Neural cell (in vitro differentiated cells): ENCODE measurements at regions not wholly inside any gene's neighbourhood (a gene's known extent, or its start where the extent isn't known, plus 50 kb on each side); places are given as distances from the start of the nearest gene placed in this dataset.

ENCODE experiments used
- H2AFZ ChIP-seq: fragments of 200-600, 300-800 bp; sonication (generic), shearing (Covaris generic); 2 replicates; pipeline ENCODE4 v1.6.0; 2014; ENCODE audit warnings: low read depth, mild to moderate bottlenecking, antibody characterized with exemption, low read length, moderate library complexity
- H3F3A ChIP-seq: fragments of 200-600 bp; shearing (Covaris generic); 2 replicates; pipeline ENCODE4 v1.6.1; 2016; ENCODE audit warnings: mild to moderate bottlenecking, moderate library complexity, mixed read lengths, antibody characterized with exemption, low read length; ENCODE audit not compliant: insufficient read depth, poor library complexity, severe bottlenecking
- H3K27ac ChIP-seq: fragments of 200-600, 300-800 bp; sonication (generic), shearing (Covaris generic); 2 replicates; pipeline ENCODE4 v1.5.1; 2014; ENCODE audit warnings: mild to moderate bottlenecking, low read length, moderate library complexity
- H3K27me3 ChIP-seq: fragments of 300-800, 200-600 bp; sonication (generic), shearing (Covaris generic); 2 replicates; pipeline ENCODE4 v1.6.0; 2014; ENCODE audit warnings: mild to moderate bottlenecking, low read depth, low read length, moderate library complexity; ENCODE audit not compliant: insufficient read depth
- H3K36me3 ChIP-seq: fragments of 300-800, 200-600 bp; sonication (generic), shearing (Covaris generic); 2 replicates; pipeline ENCODE4 v1.5.1; 2014; ENCODE audit warnings: mild to moderate bottlenecking, antibody characterized with exemption, low read length, moderate library complexity; ENCODE audit not compliant: insufficient read depth
- H3K4me2 ChIP-seq: fragments of 300-800, 200-600 bp; sonication (generic), shearing (Covaris generic); 2 replicates; pipeline ENCODE4 v1.6.0; 2014; ENCODE audit warnings: mild to moderate bottlenecking, low read length
- H3K4me3 ChIP-seq: fragments of 300-800, 200-600 bp; sonication (generic), shearing (Covaris generic); 2 replicates; pipeline ENCODE4 v1.5.1; 2014; ENCODE audit warnings: mild to moderate bottlenecking, low read length, moderate library complexity
- H3K79me2 ChIP-seq: fragments of 200-600 bp; shearing (Covaris generic); replicated peaks from 2 replicates; pipeline ENCODE4 v1.6.0; 2014; ENCODE audit warnings: mild to moderate bottlenecking, low read length, moderate library complexity; ENCODE audit not compliant: insufficient read depth
- H3K9ac ChIP-seq: fragments of 300-800, 200-600 bp; sonication (generic), shearing (Covaris generic); 2 replicates; pipeline ENCODE4 v1.6.1; 2016; ENCODE audit warnings: mild to moderate bottlenecking, low read length, mixed read lengths
- H3K9me2 ChIP-seq: fragments of 200-600 bp; shearing (Covaris generic); 2 replicates; pipeline ENCODE4 v1.6.1; 2016; ENCODE audit warnings: mild to moderate bottlenecking, low read length, mixed read lengths; ENCODE audit not compliant: insufficient read depth
- H3K9me3 ChIP-seq: fragments of 200-600, 300-800 bp; sonication (generic), shearing (Covaris generic); 2 replicates; pipeline ENCODE4 v1.6.1; 2016; ENCODE audit warnings: mild to moderate bottlenecking, mixed run types, low read length, moderate library complexity, mixed read lengths
- H4K20me1 ChIP-seq: fragments of 200-600 bp; shearing (Covaris generic); 2 replicates; pipeline ENCODE4 v1.6.1; 2016; ENCODE audit warnings: mild to moderate bottlenecking, mixed run types; ENCODE audit not compliant: insufficient read depth
- CTCF ChIP-seq: fragments of 450-650 bp; IDR thresholded peaks from 2 replicates; pipeline ENCODE4 v1.5.1; 2014; ENCODE audit warnings: antibody characterized with exemption, mild to moderate bottlenecking, moderate library complexity; ENCODE audit not compliant: poor library complexity, severe bottlenecking
- EP300 ChIP-seq: fragments of 450-650 bp; conservative IDR thresholded peaks from 2 replicates; pipeline ENCODE4 v1.6.1; 2014; ENCODE audit warnings: antibody characterized with exemption, mild to moderate bottlenecking, moderate library complexity; ENCODE audit not compliant: poor library complexity, severe bottlenecking
- EZH2 ChIP-seq: fragments of 200-600, 300-800 bp; shearing (Covaris generic), sonication (generic); IDR thresholded peaks from 2 replicates; pipeline ENCODE4 v1.6.1; 2014; ENCODE audit warnings: antibody characterized with exemption, low read length, borderline replicate concordance, mild to moderate bottlenecking; ENCODE audit not compliant: insufficient read depth, poor library complexity, severe bottlenecking
- MXI1 ChIP-seq: fragments of 450-650 bp; conservative IDR thresholded peaks from 2 replicates; pipeline ENCODE4 v1.6.1; 2014; ENCODE audit warnings: antibody characterized with exemption, mild to moderate bottlenecking; ENCODE audit not compliant: poor library complexity, severe bottlenecking
- POLR2AphosphoS5 ChIP-seq: IDR thresholded peaks from 2 replicates; pipeline ENCODE4 v1.6.1; 2012
- RAD21 ChIP-seq: fragments of 450-650 bp; conservative IDR thresholded peaks from 2 replicates; pipeline ENCODE4 v1.6.1; 2014; ENCODE audit warnings: antibody characterized with exemption, mild to moderate bottlenecking, moderate library complexity
- REST ChIP-seq: IDR thresholded peaks from 2 replicates; pipeline ENCODE4 v1.6.1; 2012; ENCODE audit warnings: borderline replicate concordance
- SMC3 ChIP-seq: fragments of 450-650 bp; conservative IDR thresholded peaks from 2 replicates; pipeline ENCODE4 v1.6.1; 2014; ENCODE audit warnings: antibody characterized with exemption, mild to moderate bottlenecking, moderate library complexity; ENCODE audit not compliant: poor library complexity
- TAF1 ChIP-seq: IDR thresholded peaks from 2 replicates; pipeline ENCODE4 v1.6.1; 2012; ENCODE audit warnings: low read depth

- Histone ChIP-seq H3K9me2 (no peaks in the 10 kb centered on the region), H3K27ac (no peak overlapping the region), H3F3A (no peaks in the 10 kb centered on the region), H3K36me3 (no peaks in the 10 kb centered on the region), H2AFZ (no peak overlapping the region), H3K4me2 (no peak overlapping the region), H3K79me2 (no peaks in the 10 kb centered on the region), H3K9me3 (no peaks in the 10 kb centered on the region), H4K20me1 (no peaks in the 10 kb centered on the region), H3K27me3 (no peaks in the 10 kb centered on the region), H3K4me3 (no peak overlapping the region), H3K9ac (no peak overlapping the region)
- no peak for TF ChIP-seq CTCF
- TF ChIP-seq EZH2: no peak
- TF ChIP-seq EP300: no peak
- no peak for TF ChIP-seq TAF1
- TF ChIP-seq REST: no peak
- no peak for TF ChIP-seq SMC3
- no peak for TF ChIP-seq RAD21
Observed at GRCh38 chr2:120455390-120455789, 109.5 kb downstream of the INHBB start.

- no peaks in the 10 kb centered on the region for H3K27me3 ChIP-seq
- H3F3A ChIP-seq: no peaks in the 10 kb centered on the region
- no peak for TF ChIP-seq REST
- TF ChIP-seq POLR2AphosphoS5: no peak
- no peak for TF ChIP-seq TAF1
- no peak for TF ChIP-seq CTCF
- TF ChIP-seq EZH2: no peak
- no peak for TF ChIP-seq MXI1
- TF ChIP-seq EP300: no peak
- TF ChIP-seq RAD21: no peak
- no peak for TF ChIP-seq SMC3
Observed at GRCh38 chr2:120456867-120457266, 110.9 kb downstream of the INHBB start.

More at GRCh38 chr2:120456867-120457266, 110.9 kb downstream of the INHBB start:
- Histone ChIP-seq H3K36me3 (no peaks in the 10 kb centered on the region), H3K4me2 (no peak overlapping the region), H3K9ac (no peak overlapping the region), H3K27ac (no peak overlapping the region), H3K79me2 (no peaks in the 10 kb centered on the region), H4K20me1 (no peaks in the 10 kb centered on the region), H2AFZ (no peak overlapping the region), H3K9me3 (no peaks in the 10 kb centered on the region), H3K9me2 (no peaks in the 10 kb centered on the region), H3K4me3 (no peak overlapping the region)
